HCT116 (cell line): ENCODE measurements at regions not wholly inside any gene's neighbourhood (a gene's known extent, or its start where the extent isn't known, plus 50 kb on each side); places are given as distances from the start of the nearest gene placed in this dataset.

Experiments
- JUND ChIP-seq: IDR thresholded peaks from 2 replicates; pipeline ENCODE4 v1.6.1; 2012
- POLR2A ChIP-seq: IDR thresholded peaks from 2 replicates; pipeline ENCODE4 v1.7.0; 2011; ENCODE audit warnings: borderline replicate concordance; ENCODE audit not compliant: insufficient read depth, insufficient read length; ENCODE audit errors: extremely low read depth
- SRF ChIP-seq: IDR thresholded peaks from 2 replicates; pipeline ENCODE4 v1.6.1; 2012; ENCODE audit warnings: low read depth
- TF ChIP-seq, protein P1 (sequence below), 3 experiments: fragments of 200-600 bp in 1 of 3; sonication (generic) in 1 of 3; IDR thresholded peaks in 2 of 3; conservative IDR thresholded peaks in 1 of 3; 2 replicates each; pipeline ENCODE4 v1.5.1; 2012 to 2017; ENCODE audit warnings: low read depth in 2 of 3, low read length in 2 of 3, antibody characterized with exemption in 1 of 3, borderline replicate concordance in 1 of 3, control low read depth in 1 of 3, mild to moderate bottlenecking in 1 of 3, mixed read lengths in 1 of 3, mixed run types in 1 of 3, moderate library complexity in 1 of 3; ENCODE audit not compliant: insufficient read depth in 1 of 3

DNA sequence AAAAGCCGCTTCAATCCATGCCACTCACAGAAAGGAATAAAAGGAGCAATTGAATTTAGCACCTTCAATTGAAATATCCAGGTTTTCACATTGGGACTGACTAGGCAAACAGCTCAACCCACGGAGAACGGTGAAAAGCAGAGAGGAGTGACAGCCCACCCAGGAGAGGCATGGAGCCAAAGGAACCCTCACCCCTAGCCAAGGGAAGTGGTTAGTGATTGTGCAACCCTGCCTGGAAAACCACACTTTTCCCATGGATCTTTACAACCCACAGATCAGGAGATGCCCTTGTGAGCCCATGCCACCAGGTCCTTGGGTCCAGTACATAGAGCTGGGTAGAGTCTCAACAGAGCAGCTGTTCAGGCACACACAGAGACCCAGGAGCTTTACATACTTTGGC is 911.8 kb downstream of the EPHA7 start:
- TF ChIP-seq POLR2A (no peak), JUND (no peak), SRF (no peak)
- TF ChIP-seq, protein P1, sequence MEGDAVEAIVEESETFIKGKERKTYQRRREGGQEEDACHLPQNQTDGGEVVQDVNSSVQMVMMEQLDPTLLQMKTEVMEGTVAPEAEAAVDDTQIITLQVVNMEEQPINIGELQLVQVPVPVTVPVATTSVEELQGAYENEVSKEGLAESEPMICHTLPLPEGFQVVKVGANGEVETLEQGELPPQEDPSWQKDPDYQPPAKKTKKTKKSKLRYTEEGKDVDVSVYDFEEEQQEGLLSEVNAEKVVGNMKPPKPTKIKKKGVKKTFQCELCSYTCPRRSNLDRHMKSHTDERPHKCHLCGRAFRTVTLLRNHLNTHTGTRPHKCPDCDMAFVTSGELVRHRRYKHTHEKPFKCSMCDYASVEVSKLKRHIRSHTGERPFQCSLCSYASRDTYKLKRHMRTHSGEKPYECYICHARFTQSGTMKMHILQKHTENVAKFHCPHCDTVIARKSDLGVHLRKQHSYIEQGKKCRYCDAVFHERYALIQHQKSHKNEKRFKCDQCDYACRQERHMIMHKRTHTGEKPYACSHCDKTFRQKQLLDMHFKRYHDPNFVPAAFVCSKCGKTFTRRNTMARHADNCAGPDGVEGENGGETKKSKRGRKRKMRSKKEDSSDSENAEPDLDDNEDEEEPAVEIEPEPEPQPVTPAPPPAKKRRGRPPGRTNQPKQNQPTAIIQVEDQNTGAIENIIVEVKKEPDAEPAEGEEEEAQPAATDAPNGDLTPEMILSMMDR (IDR thresholded peaks at IDR 0.05 in 2 of 3, conservative IDR thresholded peaks at IDR 0.05 in 1 of 3; ENCODE audit: borderline replicate concordance in 1 of 3, insufficient read depth in 1 of 3, low read depth in 2 of 3, low read length in 2 of 3) = no peak
